DMS114 treated with DMSO at 0.1 percent for 48 hours (cell line): ENCODE measurements at regions not wholly inside any gene's neighbourhood (a gene's known extent, or its start where the extent isn't known, plus 50 kb on each side); places are given as distances from the start of the nearest gene placed in this dataset.
"Not testable (repeated sequence)": the region's sequence is repeated elsewhere in the genome, so short reads cannot be mapped to it uniquely, and the experiment has no call there.

Experiments used
- DNase-seq: peaks from one replicate; lab custom pipeline; 2025; ENCODE audit not compliant: unreplicated experiment; lab: John Stamatoyannopoulos, UW

- DNase-seq, result peak; percentile 7
These were observed 296.8 kb downstream of the RAB38 start for GRCh38 chr11:87878373-87878825.

- DNase-seq, result no peak
These were observed 304.2 kb downstream of the RAB38 start for GRCh38 chr11:87871056-87871455.

- DNase-seq, result no peak
These were observed 305.2 kb downstream of the RAB38 start for GRCh38 chr11:87870086-87870485.

- DNase-seq, result no peak
These were observed 308.3 kb downstream of the RAB38 start for GRCh38 chr11:87866951-87867350.

GRCh38 chr11:87861030-87861429 lies 314.2 kb downstream of the RAB38 start:
- no peak for DNase-seq

- no peak for DNase-seq
These were observed 315.6 kb downstream of the RAB38 start for GRCh38 chr11:87859636-87860035.

- no peak for DNase-seq
These were observed 323.4 kb downstream of the RAB38 start for GRCh38 chr11:87851827-87852226.

- DNase-seq, result no peak
These were observed 324.0 kb downstream of the RAB38 start for GRCh38 chr11:87851234-87851633.

- no peak for DNase-seq
These were observed 326.0 kb downstream of the RAB38 start for GRCh38 chr11:87849216-87849615.

- DNase-seq, result no peak
These were observed 334.5 kb downstream of the RAB38 start for GRCh38 chr11:87840786-87841185.

GRCh38 chr11:87832211-87832610 lies 343.0 kb downstream of the RAB38 start:
- DNase-seq, result no peak

- DNase-seq, result no peak
These were observed 355.2 kb downstream of the RAB38 start for GRCh38 chr11:87820011-87820410.

- no peak for DNase-seq
These were observed 356.1 kb downstream of the RAB38 start for GRCh38 chr11:87819151-87819550.

GRCh38 chr11:87812571-87813365 lies 362.5 kb downstream of the RAB38 start:
- no peak for DNase-seq

- DNase-seq, result no peak
These were observed 364.8 kb downstream of the RAB38 start for GRCh38 chr11:87810486-87810885.

- no peak for DNase-seq
These were observed 366.0 kb downstream of the RAB38 start for GRCh38 chr11:87809256-87809655.

- DNase-seq, result no peak
These were observed 371.1 kb downstream of the RAB38 start for GRCh38 chr11:87804176-87804575.

- no peak for DNase-seq
These were observed 371.5 kb downstream of the RAB38 start for GRCh38 chr11:87803748-87804147.

- DNase-seq, result not testable (repeated sequence)
These were observed 390.4 kb downstream of the RAB38 start for GRCh38 chr11:87784862-87785261.

GRCh38 chr11:87780068-87780413 lies 395.2 kb downstream of the RAB38 start:
- DNase-seq, result no peak

GRCh38 chr11:87779276-87780067 lies 395.8 kb downstream of the RAB38 start:
- DNase-seq, result no peak

- no peak for DNase-seq
These were observed 396.9 kb downstream of the RAB38 start for GRCh38 chr11:87778357-87778756.
